ENCODE measurements at regions not wholly inside any gene's neighbourhood (a gene's known extent, or its start where the extent isn't known, plus 50 kb on each side); places are given as distances from the start of the nearest gene placed in this dataset.
A peak's percentile ranks its signal among the peaks of the same experiment; 100 is the strongest.

DNA sequence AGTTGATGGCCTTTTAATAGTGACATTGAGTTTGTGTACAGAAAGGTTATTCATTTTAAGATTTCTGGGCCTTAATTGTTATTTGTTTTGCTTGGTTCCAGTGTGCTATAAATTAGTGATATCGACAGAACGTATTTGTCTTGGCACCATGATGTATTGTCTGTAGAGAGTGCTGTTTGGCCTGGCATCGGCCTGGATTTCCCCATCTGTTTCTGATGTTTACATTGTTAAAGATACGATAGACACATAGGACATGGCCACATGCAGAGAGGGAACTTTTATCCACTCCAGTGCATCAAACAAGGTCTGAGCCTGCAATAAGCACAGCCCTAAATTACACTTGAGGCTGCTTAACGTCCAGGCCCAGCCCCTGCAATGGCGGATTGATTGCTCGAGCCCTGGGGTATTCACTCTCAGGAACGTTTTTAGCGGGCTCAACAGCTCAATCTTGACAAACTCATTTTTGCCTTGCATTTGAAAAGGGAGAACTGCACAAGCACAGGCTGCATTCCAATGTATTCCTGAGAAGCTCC, 144.7 kb downstream of the SLC4A3 start:
- DNase-seq, result peak in 1 of 2 experiments; percentile 44

DNA sequence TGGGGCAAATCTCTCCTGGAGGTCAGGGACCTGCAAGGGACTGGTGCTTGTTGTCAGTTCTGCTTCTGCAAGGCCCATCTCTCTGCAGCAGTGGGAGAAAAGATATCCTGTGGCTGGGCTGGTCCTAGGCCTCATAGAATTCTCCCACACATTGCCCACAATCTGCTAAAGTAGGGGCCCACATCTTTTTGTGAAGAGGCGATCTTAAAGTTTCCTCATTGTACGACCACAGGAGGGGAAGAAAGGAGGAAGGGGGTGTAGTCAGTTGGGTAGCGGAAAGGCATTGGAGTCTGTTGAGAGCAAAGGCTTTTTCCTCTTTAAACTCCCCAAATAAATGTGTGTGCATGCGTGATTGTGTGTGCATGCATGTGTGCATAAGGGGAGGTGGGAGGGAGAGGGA, 145.3 kb downstream of the SLC4A3 start:
- DNase-seq, result no peak

DNA sequence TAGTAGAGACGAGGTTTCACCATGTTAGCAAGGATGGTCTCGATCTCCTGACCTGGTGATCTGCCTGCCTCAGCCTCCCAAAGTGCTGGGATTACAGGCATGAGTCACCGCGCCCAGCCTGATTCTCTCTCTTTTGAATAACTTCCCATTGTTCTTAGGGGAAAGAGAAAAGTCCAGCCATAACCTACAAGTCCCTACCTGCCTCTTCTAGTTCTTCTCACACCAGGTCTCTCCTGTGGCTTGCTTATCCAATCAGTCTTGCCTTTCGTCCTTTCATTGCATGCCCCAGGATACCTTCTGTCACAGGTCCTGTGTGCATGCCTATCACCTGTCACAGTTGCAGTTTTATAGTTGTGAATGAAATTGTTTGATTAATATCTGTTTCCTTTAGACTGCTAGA, 148.1 kb downstream of the SLC4A3 start:
- DNase-seq, result no peak

DNA sequence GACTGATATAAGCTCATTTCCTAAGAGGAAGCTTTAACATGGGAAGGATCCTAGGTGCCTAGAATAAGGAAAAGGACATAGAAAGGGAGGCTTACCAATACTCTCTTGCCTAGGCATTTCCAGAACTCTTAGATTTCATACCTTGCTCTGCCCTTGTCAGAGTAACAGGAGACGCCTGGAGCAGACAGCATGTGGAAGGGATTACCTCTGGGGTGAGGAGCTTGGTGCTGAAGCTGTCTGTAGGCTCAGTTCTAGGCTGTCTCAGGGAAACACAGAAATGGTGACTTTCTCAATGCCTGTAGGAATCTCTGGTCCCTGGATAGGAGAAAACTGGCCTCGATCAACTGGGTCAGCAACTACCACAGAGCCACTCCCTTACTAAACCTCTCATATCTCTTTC, 150.0 kb downstream of the SLC4A3 start:
- no peak for DNase-seq

DNA sequence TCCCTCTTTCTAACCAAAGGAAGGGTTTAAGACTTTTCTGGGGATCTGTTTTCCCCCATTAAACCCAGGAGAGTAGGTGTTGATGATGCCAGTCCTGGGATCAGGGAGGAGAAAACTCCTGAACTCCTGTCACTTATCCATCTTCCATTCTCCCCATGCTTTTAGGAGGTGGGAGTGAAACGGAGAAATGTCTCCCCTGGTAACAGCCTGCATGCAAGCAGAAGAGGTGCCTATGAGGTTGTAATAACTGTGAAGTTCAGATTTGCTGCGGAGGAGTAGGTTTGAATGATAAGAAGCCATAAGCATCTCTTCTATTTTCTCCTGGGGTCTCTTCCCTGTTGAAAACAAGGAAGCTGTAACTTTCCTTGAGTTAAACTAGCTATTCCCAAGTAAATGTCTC, 150.8 kb downstream of the SLC4A3 start:
- DNase-seq, result no peak

DNA sequence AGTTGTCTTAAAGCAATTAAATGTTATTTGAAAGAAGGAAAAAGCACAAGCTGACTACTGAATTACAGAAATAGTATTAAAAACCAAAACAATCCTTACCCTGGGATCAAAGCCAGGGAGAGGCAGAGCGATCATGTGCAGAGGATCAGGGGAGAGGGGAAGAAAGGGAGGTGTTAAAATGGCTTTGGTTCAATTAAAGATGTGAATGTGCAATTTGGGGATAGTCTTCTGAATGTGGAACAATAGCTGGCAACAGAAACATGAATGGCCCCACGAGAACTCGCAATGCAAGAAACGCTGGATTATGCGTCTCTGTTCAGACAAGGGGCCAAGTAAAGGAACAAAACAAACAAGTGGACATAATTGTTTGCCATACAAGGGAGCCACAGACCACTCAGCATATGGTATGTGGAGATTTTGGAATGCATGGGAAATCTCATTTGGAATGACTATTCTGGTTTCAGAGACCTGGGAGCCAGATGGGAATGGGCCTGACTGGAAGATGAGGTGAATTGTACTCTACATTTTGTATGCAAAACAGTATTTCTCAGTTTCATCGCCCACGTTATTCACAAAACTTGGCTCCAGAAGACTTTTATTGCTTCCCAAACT, 155.4 kb downstream of the SLC4A3 start:
- DNase-seq, result peak in 1 of 2 experiments; percentile 13

DNA sequence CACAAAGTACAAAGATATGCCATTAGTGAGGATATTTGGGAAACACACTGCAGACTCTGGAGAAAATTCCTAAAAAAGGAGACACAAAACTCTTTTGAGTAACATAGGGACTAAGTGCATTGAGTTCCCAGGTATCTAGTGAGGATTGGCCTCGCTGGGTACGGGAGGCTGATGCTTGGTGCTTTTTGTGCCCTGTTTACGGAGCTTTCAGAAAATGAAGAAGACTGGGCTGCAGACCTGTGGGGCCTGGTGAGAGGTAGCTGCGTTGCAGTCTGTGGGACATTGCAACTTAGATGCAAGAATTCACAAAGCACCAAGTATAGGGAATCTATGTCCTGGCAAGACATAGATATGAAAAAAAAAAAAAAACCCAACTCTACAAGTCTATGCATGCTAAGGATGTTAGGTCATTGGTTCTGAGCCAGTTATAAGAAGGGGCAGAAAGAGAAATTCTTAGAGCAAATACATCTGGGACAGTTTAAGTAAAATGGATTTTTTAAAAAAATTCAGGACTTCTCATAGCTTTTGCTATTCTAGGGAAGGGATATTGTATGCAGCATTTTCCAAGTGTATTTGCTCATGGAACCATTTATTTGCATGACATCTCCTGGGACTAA, 156.0 kb downstream of the SLC4A3 start:
- no peak for DNase-seq

DNA sequence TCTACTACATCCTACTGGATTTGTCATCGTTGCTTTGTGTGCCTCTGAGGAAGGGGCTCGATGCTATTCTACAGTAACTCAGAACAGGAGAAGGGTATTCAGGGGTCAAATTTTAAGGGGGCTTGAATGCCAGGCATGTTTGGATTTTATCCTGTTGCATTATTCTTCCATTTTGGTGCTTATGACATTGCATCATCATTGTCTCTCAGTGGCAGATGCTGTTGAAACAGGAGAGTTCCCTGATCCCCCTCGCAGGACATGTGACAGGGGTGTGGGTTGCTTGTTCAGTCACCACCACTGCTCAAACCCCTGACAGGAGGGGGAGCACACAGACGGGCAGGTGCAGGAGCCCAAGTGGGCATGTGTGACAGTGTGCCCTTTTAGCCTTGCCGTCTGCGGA, 156.7 kb downstream of the SLC4A3 start:
- no peak for DNase-seq

DNA sequence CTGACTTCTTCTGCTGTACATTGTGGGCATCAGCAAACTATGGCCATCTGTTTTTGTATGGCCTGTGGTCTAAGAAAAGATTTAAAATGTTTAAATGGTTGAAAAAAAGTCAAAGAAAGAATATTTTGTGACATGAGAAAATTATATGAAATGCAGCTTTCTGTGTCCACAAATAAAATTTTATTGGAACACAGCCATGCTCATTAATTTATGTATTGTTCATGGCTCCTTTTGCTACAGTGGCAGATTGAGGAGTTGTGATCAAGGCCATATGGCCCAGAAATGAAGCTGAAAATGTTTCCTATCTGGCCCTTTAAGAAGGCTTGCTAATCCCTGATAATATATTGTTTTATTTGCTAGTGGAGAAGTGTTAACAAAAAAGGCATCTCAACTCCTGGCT, 162.0 kb downstream of the SLC4A3 start:
- no peak for DNase-seq

DNA sequence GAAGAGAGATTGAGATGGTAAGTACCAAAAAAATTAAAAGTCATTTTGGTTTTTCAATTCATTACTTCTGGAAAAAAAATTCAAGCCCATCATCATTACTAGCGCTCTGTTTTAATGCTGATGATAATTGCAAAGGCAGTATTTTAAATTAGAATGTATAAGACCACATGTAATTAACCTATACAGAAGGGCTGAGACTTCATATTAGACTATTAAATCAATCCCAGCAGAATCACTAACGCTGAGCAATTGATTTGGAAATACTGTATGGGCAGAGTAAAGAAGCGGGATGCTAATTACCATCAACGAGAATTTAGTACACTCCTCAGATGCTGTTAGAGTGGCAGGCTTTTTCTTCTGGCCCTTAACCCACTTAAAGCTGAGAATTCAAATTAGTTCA, 165.0 kb downstream of the SLC4A3 start:
- no peak for DNase-seq

DNA sequence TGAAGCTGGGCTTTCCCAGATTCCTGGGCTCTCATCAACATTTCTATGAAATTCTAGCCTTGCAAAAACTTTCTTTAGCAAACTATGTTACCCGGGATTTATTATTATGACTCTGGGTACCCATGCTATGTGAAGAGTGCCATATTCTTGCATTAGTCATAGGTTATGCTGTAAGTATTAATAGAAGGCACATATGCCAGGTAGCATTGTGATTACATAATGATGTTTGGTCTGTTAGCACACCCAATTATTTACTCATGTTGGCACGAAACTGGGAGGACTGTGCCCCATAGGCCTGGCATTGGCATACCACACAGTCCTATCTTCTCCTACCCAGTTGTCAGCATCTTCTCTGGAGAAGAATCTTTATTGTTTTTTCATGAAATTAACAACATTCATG, 171.0 kb downstream of the SLC4A3 start:
- no peak for DNase-seq

DNA sequence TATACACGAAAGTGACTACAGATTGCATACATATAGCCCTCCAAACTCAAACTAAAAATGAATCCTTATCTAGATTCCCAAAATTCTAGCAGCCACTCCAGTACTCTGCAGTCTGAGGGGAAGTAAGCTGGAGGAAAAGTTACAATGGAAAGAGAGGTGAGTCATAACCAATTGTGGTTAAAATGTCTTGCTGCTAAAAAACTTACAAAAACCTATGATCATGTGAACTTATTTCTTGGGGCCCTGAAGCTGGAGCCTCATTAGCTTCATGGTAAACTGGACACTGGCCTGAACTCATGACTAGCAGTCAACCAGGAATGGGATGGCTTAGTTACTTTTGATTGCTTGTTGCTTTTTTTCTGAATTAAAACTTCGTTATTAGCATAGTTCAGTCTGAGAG, 175.9 kb downstream of the SLC4A3 start:
- no peak for DNase-seq

DNA sequence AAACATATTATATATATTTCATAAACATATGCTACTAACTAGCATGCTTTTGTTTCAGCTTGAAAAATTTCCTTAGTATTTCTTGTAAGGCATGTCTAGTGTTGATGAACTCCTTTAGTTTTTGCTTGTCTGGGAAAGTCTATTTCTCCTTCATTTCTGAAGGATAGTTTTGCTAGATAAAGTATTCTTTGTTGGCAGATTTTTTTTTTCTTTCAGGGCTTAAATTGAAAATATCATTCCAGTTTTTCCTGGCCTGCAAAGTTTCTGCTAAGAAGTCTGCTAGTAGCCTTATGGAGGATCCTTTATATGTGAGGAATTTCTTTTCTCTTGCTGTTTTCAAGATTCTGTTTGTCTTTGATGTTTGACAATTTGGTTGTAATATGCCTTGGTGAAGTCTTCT, 183.5 kb downstream of the SLC4A3 start:
- DNase-seq, result no peak

DNA sequence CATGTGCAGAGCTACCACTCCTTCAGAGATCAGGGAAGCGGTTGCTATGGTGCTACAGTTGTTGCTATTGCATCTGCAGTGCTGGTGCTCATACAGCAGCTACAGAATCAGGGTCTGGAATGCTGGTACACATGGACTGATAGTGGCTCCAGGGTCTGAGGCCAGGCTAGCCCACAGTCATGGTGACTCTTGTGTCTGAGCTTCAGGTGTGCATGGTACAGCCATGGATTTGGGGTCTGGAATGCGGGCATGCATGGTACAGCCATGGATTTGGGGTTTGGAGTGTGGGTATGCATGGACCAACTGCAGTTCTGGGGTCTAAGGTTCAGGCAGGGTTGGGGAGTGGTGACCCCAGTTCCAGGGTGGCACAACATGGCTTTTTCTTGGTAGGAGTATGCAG, 185.2 kb downstream of the SLC4A3 start:
- no peak for DNase-seq

DNA sequence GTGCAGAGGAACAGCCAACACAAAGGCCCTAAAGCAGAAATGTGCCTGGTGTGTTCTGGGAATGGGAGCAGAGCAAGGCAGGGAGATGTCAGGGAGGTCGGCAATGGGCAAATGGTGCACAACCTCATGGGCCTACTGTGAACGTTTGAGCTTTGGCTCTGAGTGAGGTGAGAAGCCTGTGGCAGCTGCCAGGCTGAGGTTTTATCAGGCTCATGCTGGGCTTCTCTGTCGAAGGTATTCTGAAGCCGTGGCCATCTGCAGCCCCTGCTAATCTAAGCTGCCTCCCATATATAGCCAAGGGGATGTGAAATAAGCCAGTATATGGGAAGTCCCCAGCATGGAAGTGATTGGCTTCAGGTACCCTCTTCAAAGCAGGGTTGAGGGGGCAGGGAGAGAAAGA, 193.3 kb downstream of the SLC4A3 start:
- no peak for DNase-seq

DNA sequence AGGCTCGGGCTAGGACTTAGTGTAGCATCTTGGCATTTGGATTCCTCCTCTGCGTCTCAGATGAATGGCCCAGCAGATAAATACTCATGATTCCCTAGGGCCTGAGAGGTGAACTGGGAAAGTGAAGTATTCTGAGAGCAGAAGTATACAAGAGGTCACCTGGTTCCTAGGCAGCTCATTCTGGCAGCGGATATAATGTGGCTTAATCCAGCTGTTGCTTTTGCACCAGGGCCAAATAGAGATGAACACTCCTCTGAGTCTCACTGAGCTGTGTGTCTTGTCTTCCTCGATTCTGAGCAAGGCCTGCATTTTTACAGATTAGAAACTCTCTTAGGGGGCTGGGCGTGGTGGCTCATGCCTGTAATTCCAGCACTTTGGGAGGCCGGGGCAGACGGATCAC, 196.1 kb downstream of the SLC4A3 start:
- no peak for DNase-seq

DNA sequence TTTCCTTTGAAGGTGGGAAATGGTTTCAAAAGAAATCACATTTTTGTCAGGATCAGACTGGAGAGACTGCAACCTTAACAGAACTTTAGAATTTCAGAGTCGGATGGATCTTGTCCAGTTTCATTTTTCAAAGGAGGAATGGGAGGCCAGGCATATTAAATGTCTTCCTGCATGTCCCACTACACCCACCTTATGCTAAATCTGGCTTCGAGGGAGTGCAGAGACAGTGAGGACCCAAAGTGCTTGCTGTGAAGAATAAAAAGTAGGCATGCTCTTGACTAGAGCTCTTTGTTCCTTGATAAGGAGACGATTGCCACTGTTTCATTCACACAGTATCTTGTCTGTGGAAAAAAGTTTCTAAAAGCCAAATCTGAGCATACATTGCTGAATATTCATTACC, 197.6 kb downstream of the SLC4A3 start:
- no peak for DNase-seq

DNA sequence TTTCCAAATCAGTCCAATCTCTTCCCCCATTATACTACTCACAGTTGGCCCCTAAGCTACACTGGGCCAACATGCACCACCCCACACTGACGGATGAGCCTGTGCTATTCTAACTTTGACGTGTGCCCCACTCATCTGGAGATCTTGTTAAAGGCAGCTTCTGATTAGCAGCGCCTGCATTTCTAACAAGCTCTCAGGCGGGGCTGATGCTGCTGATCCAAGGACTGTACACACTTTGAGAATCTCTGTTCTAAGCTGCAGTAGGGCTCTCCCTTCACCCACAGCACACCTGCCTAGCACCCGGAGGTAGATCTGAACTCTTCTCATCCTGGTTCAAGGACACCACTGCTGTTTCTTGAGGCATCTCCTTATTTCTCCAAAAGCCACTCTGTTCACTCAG, 200.7 kb downstream of the SLC4A3 start:
- no peak for DNase-seq

DNA sequence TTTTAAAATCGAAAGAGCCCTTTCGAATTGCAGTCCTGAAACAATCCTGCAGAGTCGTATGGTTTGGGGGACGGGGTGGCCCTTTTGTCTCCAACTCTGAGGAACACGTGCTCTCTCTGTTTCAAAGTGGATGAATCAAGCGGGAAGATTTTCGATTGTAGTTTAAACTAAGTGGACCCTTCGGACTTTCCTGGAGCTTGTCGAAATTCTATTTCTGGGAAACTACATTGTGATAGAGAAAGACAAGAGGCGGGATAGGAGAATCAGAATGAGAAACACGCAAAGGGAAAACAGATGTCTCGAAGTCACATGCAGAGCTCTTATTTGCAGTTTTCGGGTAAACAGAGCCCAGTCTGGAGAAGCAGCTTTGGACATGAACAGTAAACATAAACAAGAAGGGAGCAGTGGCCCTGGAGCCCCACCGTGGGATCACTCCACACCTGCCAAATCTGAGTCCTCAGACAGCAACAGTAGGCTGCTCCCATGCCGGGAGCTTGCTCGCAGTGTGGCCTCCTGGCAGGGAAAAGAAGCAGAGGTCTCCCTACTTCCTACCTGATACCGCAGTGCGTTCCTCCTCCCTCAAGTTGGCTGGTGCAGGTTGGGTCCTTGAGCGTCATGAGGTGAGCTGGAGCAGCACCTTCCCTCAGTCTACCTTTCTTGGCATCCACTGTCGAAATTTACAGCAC, 202.4 kb downstream of the SLC4A3 start:
- no peak for DNase-seq

DNA sequence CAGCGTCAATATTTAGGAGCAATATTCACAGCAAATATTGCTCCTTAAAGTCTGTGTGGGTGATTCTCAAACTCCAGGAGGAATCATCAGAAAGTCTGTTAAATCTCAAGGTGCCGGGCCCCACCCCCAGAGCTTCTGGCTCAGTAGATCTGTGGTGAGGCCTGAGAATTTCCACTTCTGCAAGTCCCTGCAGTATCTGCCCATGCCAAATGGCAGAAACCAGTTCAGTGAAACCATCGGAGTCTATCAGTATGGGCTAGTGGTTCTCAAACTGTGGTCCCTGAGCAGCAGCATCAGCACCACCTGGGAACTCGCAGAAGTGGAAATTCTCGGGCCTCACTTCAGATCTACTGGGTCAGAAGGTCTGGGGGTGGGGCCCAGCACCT, 202.9 kb downstream of the SLC4A3 start:
- no peak for DNase-seq

DNA sequence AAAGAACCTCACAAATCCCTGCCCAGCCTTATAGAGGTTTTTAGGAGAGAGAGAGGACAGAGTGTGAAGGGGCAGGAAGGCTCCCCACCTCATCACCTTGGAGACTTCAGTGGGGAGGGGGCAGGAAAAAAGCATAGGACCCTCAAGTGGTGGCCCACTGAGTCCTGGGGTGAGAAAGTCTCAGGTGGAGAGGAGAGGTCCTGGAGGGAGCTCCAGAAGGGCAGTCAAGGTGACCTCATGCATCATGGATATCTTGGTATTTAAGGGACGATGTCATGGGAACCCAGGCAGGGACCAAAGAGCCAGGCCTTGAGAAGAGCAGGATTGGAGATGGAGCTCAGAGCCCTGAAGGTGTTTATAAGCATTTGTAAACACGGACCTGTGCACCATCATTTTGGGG, 204.5 kb downstream of the SLC4A3 start:
- DNase-seq, result no peak

DNA sequence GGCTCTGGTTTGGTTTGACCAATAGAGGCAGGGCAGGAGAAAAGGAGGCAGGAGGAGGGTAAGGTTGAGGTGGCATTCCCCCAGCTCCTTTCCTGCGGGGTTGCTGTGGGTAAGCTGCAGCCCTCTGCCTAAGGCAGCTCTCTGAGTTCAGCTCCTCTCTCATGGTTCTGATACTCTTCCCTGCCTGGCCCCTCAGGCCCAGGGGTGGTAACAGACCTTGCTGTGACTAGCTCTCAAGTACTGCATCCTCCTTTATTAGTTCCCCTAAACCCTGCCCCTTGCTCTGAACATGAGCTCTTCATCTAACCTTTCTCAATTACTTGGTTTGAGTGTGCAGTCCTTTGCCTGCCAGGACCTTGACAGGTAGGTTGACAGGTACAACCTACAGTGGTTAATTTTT, 205.5 kb downstream of the SLC4A3 start:
- DNase-seq, result no peak

DNA sequence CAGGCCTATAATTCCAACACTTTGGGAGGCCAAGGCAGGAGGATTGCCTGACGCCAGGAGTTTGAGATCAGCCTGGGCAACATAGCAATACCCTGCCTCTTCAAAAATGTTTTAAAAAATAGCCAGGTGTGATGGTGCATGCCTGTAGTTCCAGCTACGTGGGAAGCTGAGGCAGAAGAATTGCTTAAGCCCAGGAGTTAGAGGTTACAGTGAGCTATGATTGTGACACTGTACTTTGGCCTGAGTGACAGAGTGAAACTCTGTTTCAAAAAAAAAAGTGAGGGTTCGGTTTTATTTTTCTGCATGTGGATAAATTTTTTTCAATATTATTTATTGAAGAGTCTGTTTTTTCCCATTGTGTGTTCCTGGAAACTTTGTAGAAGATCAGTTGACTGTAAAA, 208.1 kb downstream of the SLC4A3 start:
- DNase-seq, result no peak

DNA sequence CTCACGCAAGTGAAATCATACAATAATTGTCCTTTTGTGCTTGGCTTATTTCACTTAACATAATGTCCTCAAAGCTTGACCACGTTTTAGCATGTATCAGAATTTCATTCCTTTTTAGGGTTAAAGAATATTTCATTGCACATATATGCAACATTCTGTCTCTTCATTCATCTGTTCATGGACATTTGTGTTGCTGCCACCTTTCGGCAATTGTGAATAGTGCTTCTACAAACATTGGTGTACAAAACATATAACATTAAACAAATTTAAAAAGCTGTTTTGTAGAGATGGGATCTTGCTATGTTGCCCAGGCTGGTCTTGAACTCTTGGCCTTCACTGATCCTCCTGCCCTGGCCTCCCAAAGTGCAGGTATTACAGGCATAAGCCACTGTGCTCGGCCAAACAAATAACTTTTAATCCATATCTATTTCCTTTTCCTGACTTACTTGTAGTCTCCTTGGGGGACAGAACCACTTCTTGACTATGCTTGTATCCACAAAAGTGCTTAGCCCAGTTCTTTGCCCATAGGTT, 209.3 kb downstream of the SLC4A3 start:
- DNase-seq, result peak; percentile 4 to 7

All from NCI-H446 (cell line).